ENCODE measurements at regions not wholly inside any gene's neighbourhood (a gene's known extent, or its start where the extent isn't known, plus 50 kb on each side); places are given as distances from the start of the nearest gene placed in this dataset.

GRCh38 chr19:28820289-28820688, 392.7 kb downstream of the UQCRFS1 start:
- no peak for TF ChIP-seq MAX (IDR thresholded peaks at IDR 0.05; ENCODE audit: low read depth, low read length)
- no peak for TF ChIP-seq ZBTB11 (CRISPR knock-in tag; IDR thresholded peaks at IDR 0.05)
- TF ChIP-seq RELA (IDR thresholded peaks at IDR 0.05; ENCODE audit: borderline replicate concordance, partially characterized antibody): no peak
- TF ChIP-seq CTCF (IDR thresholded peaks at IDR 0.05 in 2 of 3, conservative IDR thresholded peaks at IDR 0.05 in 1 of 3; ENCODE audit: control insufficient read depth in 2 of 3, extremely low read depth in 1 of 3, insufficient read depth in 1 of 3, low read depth in 3 of 3, low read length in 3 of 3): no peak
- TF ChIP-seq MXI1 (IDR thresholded peaks at IDR 0.05; ENCODE audit: low read depth, low read length): no peak
